Fibroblast of lung (primary cell): ENCODE measurements at regions not wholly inside any gene's neighbourhood (a gene's known extent, or its start where the extent isn't known, plus 50 kb on each side); places are given as distances from the start of the nearest gene placed in this dataset.

Experiments
- EZH2 ChIP-seq: IDR thresholded peaks from 2 replicates; pipeline ENCODE4 v1.5.1; 2012; ENCODE audit warnings: low read length, control low read depth, mild to moderate bottlenecking; ENCODE audit errors: missing control alignments
- TF ChIP-seq, protein P1 (sequence below), 2 donors: IDR thresholded peaks in 1 of 2; conservative IDR thresholded peaks in 1 of 2; 1 replicate in 1 of 2; 2 replicates in 1 of 2; pipeline ENCODE4 v1.5.1; 2011 to 2012; ENCODE audit warnings: low read length in 2 of 2, control low read depth in 1 of 2, inconsistent platforms in 1 of 2, low read depth in 1 of 2, mild to moderate bottlenecking in 1 of 2

DNA sequence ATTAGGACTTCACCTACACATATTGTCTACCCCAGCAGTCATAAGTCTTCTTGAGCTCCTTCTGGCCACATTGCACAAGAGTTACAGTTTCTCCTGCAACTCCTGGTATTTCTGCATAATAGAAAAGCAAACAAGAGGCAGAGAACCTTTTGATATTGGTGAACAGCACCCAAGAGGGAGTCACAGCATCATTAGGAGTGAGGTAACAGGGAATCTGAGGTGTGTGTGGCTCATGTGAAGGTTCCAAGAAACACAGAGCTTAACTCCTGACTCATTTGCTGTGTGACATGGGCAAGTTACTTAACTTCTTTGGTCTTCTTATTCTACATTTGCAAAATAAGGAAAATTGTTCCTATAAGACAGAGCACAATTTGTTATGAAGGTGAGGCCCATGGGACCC, 374.6 kb downstream of the INSC start:
- TF ChIP-seq, protein P1, sequence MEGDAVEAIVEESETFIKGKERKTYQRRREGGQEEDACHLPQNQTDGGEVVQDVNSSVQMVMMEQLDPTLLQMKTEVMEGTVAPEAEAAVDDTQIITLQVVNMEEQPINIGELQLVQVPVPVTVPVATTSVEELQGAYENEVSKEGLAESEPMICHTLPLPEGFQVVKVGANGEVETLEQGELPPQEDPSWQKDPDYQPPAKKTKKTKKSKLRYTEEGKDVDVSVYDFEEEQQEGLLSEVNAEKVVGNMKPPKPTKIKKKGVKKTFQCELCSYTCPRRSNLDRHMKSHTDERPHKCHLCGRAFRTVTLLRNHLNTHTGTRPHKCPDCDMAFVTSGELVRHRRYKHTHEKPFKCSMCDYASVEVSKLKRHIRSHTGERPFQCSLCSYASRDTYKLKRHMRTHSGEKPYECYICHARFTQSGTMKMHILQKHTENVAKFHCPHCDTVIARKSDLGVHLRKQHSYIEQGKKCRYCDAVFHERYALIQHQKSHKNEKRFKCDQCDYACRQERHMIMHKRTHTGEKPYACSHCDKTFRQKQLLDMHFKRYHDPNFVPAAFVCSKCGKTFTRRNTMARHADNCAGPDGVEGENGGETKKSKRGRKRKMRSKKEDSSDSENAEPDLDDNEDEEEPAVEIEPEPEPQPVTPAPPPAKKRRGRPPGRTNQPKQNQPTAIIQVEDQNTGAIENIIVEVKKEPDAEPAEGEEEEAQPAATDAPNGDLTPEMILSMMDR (conservative IDR thresholded peaks at IDR 0.05 in 1 of 2, IDR thresholded peaks at IDR 0.05 in 1 of 2; ENCODE audit: low read depth in 1 of 2, low read length in 2 of 2), result no peak
- no peak for TF ChIP-seq EZH2
